IMR-90 (cell line): ENCODE measurements at regions not wholly inside any gene's neighbourhood (a gene's known extent, or its start where the extent isn't known, plus 50 kb on each side); places are given as distances from the start of the nearest gene placed in this dataset.

Source experiments
- ATAC-seq: fragments of 200-7000 bp; cut with Tn5 transposase; 2 replicates; pipeline ENCODE4 v1.9.1; 2020; ENCODE audit warnings: low read depth, mild to moderate bottlenecking, moderate library complexity
- BruUV-seq: library from RNA; stranded (reverse); fragments of 400-500 nt; replicated peaks from 2 replicates; lab custom pipeline; 2021; lab: Mats Ljungman, UMichigan
- CTCF ChIA-PET: fragments of 300-600 bp; formaldehyde crosslinking; extraction: SDS; loops from one replicate; lab custom pipeline; 2021; ENCODE audit warnings: antibody characterized with exemption; lab: Yijun Ruan, JAX
- POLR2A ChIA-PET: fragments of 300-600 bp; sonication (Branson Sonifier 250); formaldehyde crosslinking; loops from one replicate; lab custom pipeline; 2022; ENCODE audit warnings: antibody characterized with exemption; ENCODE audit not compliant: unreplicated experiment; lab: Charles Lee
- DNase-seq: peaks from one replicate; pipeline ENCODE4 v3.0.0; 2013
- H2AFZ ChIP-seq: replicated peaks from 2 replicates; pipeline ENCODE3; 2013; ENCODE audit warnings: low read length, mild to moderate bottlenecking; ENCODE audit not compliant: poor library complexity
- H2AK5ac ChIP-seq: 2 replicates; pipeline ENCODE4 v1.6.1; 2013; ENCODE audit warnings: low read depth, low read length, inconsistent platforms
- H2AK9ac ChIP-seq: replicated peaks from 2 replicates; pipeline ENCODE3; 2013; ENCODE audit warnings: mild to moderate bottlenecking, low read depth, low read length, moderate library complexity; ENCODE audit not compliant: poor library complexity
- H2BK120ac ChIP-seq: 2 replicates; pipeline ENCODE4 v1.6.1; 2013; ENCODE audit warnings: low read depth, low read length, inconsistent platforms
- H2BK15ac ChIP-seq: 3 replicates; pipeline ENCODE4 v1.6.1; 2013; ENCODE audit warnings: low read depth, low read length, inconsistent platforms
- H2BK20ac ChIP-seq: 2 replicates; pipeline ENCODE4 v1.6.1; 2013; ENCODE audit warnings: low read depth, mild to moderate bottlenecking, inconsistent platforms, low read length, moderate library complexity
- H2BK5ac ChIP-seq: 2 replicates; pipeline ENCODE4 v1.6.1; 2013; ENCODE audit warnings: mild to moderate bottlenecking, low read depth, low read length, inconsistent platforms; ENCODE audit not compliant: poor library complexity, severe bottlenecking
- H3K14ac ChIP-seq: replicated peaks from 2 replicates; pipeline ENCODE4 v1.6.1; 2013; ENCODE audit warnings: low read depth, low read length, inconsistent platforms
- H3K18ac ChIP-seq: 2 replicates; pipeline ENCODE4 v1.6.1; 2013; ENCODE audit warnings: low read depth, low read length, control low read depth
- H3K23ac ChIP-seq: 2 replicates; pipeline ENCODE4 v1.6.1; 2013; ENCODE audit warnings: low read depth, low read length, inconsistent platforms
- H3K27ac ChIP-seq: 2 replicates; pipeline ENCODE4 v1.5.1; 2013; ENCODE audit warnings: mild to moderate bottlenecking, control low read depth, low read length; ENCODE audit not compliant: insufficient read depth
- H3K27me3 ChIP-seq: 2 replicates; pipeline ENCODE4 v1.6.1; 2013; ENCODE audit warnings: low read length; ENCODE audit not compliant: control insufficient read depth, insufficient read depth
- H3K36me3 ChIP-seq: 2 replicates; pipeline ENCODE4 v1.6.1; 2013; ENCODE audit warnings: low read length, mixed read lengths; ENCODE audit not compliant: control insufficient read depth, insufficient read depth
- H3K4ac ChIP-seq: 2 replicates; pipeline ENCODE4 v1.6.1; 2013; ENCODE audit warnings: low read depth, low read length, inconsistent platforms
- H3K4me1 ChIP-seq: 2 replicates; pipeline ENCODE4 v1.6.1; 2013; ENCODE audit warnings: low read length, mixed read lengths; ENCODE audit not compliant: control insufficient read depth, insufficient read depth
- H3K4me2 ChIP-seq: 2 replicates; pipeline ENCODE4 v1.6.1; 2013; ENCODE audit warnings: low read depth, mild to moderate bottlenecking, control low read depth, low read length, moderate library complexity
- H3K4me3 ChIP-seq: 2 replicates; pipeline ENCODE4 v1.5.1; 2013; ENCODE audit warnings: low read depth, mild to moderate bottlenecking, control low read depth, low read length, moderate library complexity; ENCODE audit not compliant: insufficient read depth
- H3K56ac ChIP-seq: 2 replicates; pipeline ENCODE4 v1.6.1; 2013; ENCODE audit warnings: low read length, inconsistent platforms; ENCODE audit not compliant: insufficient read depth; ENCODE audit errors: extremely low read depth
- H3K79me1 ChIP-seq, 2 experiments: 2 replicates each; pipeline ENCODE4 v1.6.1; 2013; ENCODE audit warnings: low read length in 2 of 2, inconsistent platforms in 1 of 2, low read depth in 1 of 2
- H3K9ac ChIP-seq: 2 replicates; pipeline ENCODE4 v1.6.1; 2013; ENCODE audit warnings: low read depth, low read length, control low read depth
- H3K9me1 ChIP-seq: 2 replicates; pipeline ENCODE4 v1.6.1; 2013; ENCODE audit warnings: low read length, inconsistent platforms; ENCODE audit not compliant: insufficient read depth
- H3K9me3 ChIP-seq: 2 replicates; pipeline ENCODE4 v1.6.1; 2013; ENCODE audit warnings: low read length; ENCODE audit not compliant: control insufficient read depth, insufficient read depth
- H4K20me1 ChIP-seq: 2 replicates; pipeline ENCODE4 v1.6.1; 2013; ENCODE audit warnings: low read length, inconsistent platforms; ENCODE audit not compliant: insufficient read depth
- H4K5ac ChIP-seq: 2 replicates; pipeline ENCODE4 v1.6.1; 2013; ENCODE audit warnings: mild to moderate bottlenecking, low read depth, low read length, control low read depth
- H4K8ac ChIP-seq, 2 experiments: 2 replicates each; pipeline ENCODE4 v1.6.1; 2013; ENCODE audit warnings: low read depth in 2 of 2, low read length in 2 of 2, control low read depth in 1 of 2, inconsistent platforms in 1 of 2
- H4K91ac ChIP-seq: 2 replicates; pipeline ENCODE4 v1.6.1; 2013; ENCODE audit warnings: low read depth, low read length, inconsistent platforms; ENCODE audit not compliant: insufficient read depth
- FOS ChIP-seq: fragments of 150-350 bp; IDR thresholded peaks from 2 replicates; pipeline ENCODE4 v1.6.1; 2016; ENCODE audit warnings: low read depth, low read length
- NFE2L2 ChIP-seq: fragments of 150-350 bp; IDR thresholded peaks from 2 replicates; pipeline ENCODE4 v1.6.1; 2016; ENCODE audit warnings: low read depth, mild to moderate bottlenecking, low read length
- RAD21 ChIP-seq: IDR thresholded peaks from 2 replicates; pipeline ENCODE4 v1.6.1; 2012; ENCODE audit warnings: low read length, improper control_type of control experiment
- USF2 ChIP-seq: fragments of 150-350 bp; IDR thresholded peaks from 2 replicates; pipeline ENCODE4 v1.6.1; 2017; ENCODE audit warnings: mild to moderate bottlenecking, antibody characterized with exemption, low read length, low read depth
- WGBS, 2 experiments: methylation state at CpG; one replicate each; pipeline versions ENCODE4 v1.1.5 to v1.1.7; 2013; ENCODE audit warnings: missing lambda C conversion rate in 2 of 2; ENCODE audit not compliant: insufficient read length in 1 of 2; ENCODE audit errors: extremely low coverage in 2 of 2; 5-methylcytosine and 5-hydroxymethylcytosine counted together
- dilution Hi-C: fragments of 300-500 bp; cut with HindIII; formaldehyde crosslinking; loops from one replicate; pipeline ENCODE4 v1.14.3; 2018; ENCODE audit warnings: low sequenced_read_pairs; ENCODE audit not compliant: unreplicated experiment
- in situ Hi-C: fragments of 300-500 bp; cut with MboI; formaldehyde crosslinking; loops from 3 replicates; pipeline ENCODE4 v1.14.3; 2019; ENCODE audit warnings: low sequenced_read_pairs, inconsistent platforms, mixed read lengths
- intact Hi-C: fragments of 100-400 bp; cut with micrococcal nuclease; formaldehyde crosslinking; loops from 2 replicates; pipeline ENCODE4 v1.10.0; 2022
- TF ChIP-seq, protein P1 (sequence below): fragments of 150-350 bp; IDR thresholded peaks from 2 replicates; pipeline ENCODE4 v1.6.1; 2016; ENCODE audit warnings: low read depth, mild to moderate bottlenecking, low read length, moderate library complexity, borderline replicate concordance

- Histone ChIP-seq H3K14ac (no peak overlapping the region), H3K4me3 (no peak overlapping the region), H4K5ac (no peak overlapping the region), H3K4me1 (no peaks in the 10 kb centered on the region), H3K4me2 (no peak overlapping the region), H2AK9ac (no peak overlapping the region), H3K9me1 (no peaks in the 10 kb centered on the region), H2BK120ac (no peak overlapping the region), H2AFZ (no peak overlapping the region), H2BK15ac (no peak overlapping the region), H3K18ac (no peak overlapping the region), H4K8ac (no peak overlapping the region), H3K27ac (no peak overlapping the region), H3K36me3 (no peaks in the 10 kb centered on the region), H4K20me1 (no peaks in the 10 kb centered on the region; the same call in 1 of the 2 replicates), H3K23ac (no peak overlapping the region), H2AK5ac (no peak overlapping the region), H4K91ac (no peak overlapping the region), H3K9ac (no peak overlapping the region), H2BK5ac (no peak overlapping the region), H3K27me3 (no peaks in the 10 kb centered on the region; the same call in 1 of the 2 replicates), H3K4ac (no peak overlapping the region), H3K9me3 (no peaks in the 10 kb centered on the region), H3K79me1 (no peaks in the 10 kb centered on the region), H2BK20ac (no peak overlapping the region), H3K56ac (no peak overlapping the region)
- no TSS peak for BruUV-seq
- dilution Hi-C loops = no loop called here
- no peak for ATAC-seq
- intact Hi-C loops = no loop called here
- no peak for TF ChIP-seq USF2
- no peak for TF ChIP-seq RAD21
- TF ChIP-seq, protein P1, sequence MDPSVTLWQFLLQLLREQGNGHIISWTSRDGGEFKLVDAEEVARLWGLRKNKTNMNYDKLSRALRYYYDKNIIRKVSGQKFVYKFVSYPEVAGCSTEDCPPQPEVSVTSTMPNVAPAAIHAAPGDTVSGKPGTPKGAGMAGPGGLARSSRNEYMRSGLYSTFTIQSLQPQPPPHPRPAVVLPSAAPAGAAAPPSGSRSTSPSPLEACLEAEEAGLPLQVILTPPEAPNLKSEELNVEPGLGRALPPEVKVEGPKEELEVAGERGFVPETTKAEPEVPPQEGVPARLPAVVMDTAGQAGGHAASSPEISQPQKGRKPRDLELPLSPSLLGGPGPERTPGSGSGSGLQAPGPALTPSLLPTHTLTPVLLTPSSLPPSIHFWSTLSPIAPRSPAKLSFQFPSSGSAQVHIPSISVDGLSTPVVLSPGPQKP = no peak
- TF ChIP-seq FOS = no peak
- TF ChIP-seq NFE2L2 = no peak
- ChIA-PET CTCF (no interaction called here), POLR2A (no interaction called here)
- in situ Hi-C loops = no loop called here
- WGBS, 2 experiments = no CpG with 5 or more reads among the region's 3 CpGs
- no peak for DNase-seq
Measured at GRCh38 chr2:119073213-119073612, 85.3 kb downstream of the C1QL2 start.
